ENCODE measurements at regions not wholly inside any gene's neighbourhood (a gene's known extent, or its start where the extent isn't known, plus 50 kb on each side); places are given as distances from the start of the nearest gene placed in this dataset.

DNA sequence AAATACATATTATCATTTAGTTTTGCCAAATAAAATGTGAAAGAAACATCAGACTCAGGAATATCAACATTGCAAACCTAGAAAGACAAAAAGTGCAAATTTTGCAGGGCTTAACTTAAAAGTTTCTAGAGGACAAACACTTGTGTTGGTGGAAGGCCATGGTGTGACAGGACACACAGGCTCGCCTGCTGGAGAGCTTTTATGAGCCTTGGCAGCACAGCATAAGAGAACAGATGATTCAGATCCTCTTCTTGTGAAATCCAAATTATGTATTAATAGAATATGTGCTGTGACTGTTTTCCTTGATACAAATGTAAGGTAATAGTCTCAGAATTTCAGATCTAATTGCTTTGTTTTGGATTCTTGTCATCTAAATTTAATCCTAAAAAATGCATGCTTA lies 72.9 kb upstream of the ABCB5 start:
- TF ChIP-seq CTCF (IDR thresholded peaks at IDR 0.05) (no peak), POLR2A (IDR thresholded peaks at IDR 0.05) (no peak)
